OCI-LY7 (cell line): ENCODE measurements at regions not wholly inside any gene's neighbourhood (a gene's known extent, or its start where the extent isn't known, plus 50 kb on each side); places are given as distances from the start of the nearest gene placed in this dataset.

ENCODE experiments used
- EZH2phosphoT487 ChIP-seq: fragments of 200-600 bp; sonication (generic); IDR thresholded peaks from 2 replicates; pipeline ENCODE4 v1.6.1; 2018; ENCODE audit warnings: low read depth, borderline replicate concordance, mild to moderate bottlenecking, mixed run types, antibody characterized with exemption, low read length, moderate library complexity, mixed read lengths
- TF ChIP-seq, protein P1 (sequence below): fragments of 200-600 bp; sonication (generic); conservative IDR thresholded peaks from 2 replicates; pipeline ENCODE4 v1.5.1; 2014; ENCODE audit warnings: mild to moderate bottlenecking, antibody characterized with exemption, low read length, moderate library complexity, mixed read lengths

- TF ChIP-seq, protein P1, sequence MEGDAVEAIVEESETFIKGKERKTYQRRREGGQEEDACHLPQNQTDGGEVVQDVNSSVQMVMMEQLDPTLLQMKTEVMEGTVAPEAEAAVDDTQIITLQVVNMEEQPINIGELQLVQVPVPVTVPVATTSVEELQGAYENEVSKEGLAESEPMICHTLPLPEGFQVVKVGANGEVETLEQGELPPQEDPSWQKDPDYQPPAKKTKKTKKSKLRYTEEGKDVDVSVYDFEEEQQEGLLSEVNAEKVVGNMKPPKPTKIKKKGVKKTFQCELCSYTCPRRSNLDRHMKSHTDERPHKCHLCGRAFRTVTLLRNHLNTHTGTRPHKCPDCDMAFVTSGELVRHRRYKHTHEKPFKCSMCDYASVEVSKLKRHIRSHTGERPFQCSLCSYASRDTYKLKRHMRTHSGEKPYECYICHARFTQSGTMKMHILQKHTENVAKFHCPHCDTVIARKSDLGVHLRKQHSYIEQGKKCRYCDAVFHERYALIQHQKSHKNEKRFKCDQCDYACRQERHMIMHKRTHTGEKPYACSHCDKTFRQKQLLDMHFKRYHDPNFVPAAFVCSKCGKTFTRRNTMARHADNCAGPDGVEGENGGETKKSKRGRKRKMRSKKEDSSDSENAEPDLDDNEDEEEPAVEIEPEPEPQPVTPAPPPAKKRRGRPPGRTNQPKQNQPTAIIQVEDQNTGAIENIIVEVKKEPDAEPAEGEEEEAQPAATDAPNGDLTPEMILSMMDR, result no peak
- TF ChIP-seq EZH2phosphoT487, result no peak
Measured at GRCh38 chr18:4781873-4782272, 326.8 kb upstream of the DLGAP1 start.
